Right ventricle myocardium inferior (tissue), 1 donor: ENCODE measurements at regions not wholly inside any gene's neighbourhood (a gene's known extent, or its start where the extent isn't known, plus 50 kb on each side); places are given as distances from the start of the nearest gene placed in this dataset.

Experiments
- ATAC-seq: fragments of 200-7000 bp; cut with Tn5 transposase; one replicate; pipeline ENCODE4 v1.9.1; 2020; ENCODE audit warnings: mild to moderate bottlenecking, moderate library complexity
- DNase-seq: peaks from one replicate; pipeline ENCODE4 v3.0.0; 2021; ENCODE audit errors: missing footprints
- intact Hi-C: fragments of 100-400 bp; cut with DNase I; formaldehyde crosslinking; loops from one replicate; pipeline ENCODE4 v1.11.0; 2022
- donor health status: DM: no; HTN: yes; CAD: no; lungs with severe emphysema.

- no peak for ATAC-seq
- intact Hi-C loops = no loop called here
- DNase-seq = no peak
These were observed 368.2 kb downstream of the IRS1 start for GRCh38 chr2:226431288-226431948.

- DNase-seq = no peak
- no peak for ATAC-seq
- intact Hi-C loops = no loop called here
These were observed 370.1 kb downstream of the IRS1 start for GRCh38 chr2:226429476-226429875.

DNA sequence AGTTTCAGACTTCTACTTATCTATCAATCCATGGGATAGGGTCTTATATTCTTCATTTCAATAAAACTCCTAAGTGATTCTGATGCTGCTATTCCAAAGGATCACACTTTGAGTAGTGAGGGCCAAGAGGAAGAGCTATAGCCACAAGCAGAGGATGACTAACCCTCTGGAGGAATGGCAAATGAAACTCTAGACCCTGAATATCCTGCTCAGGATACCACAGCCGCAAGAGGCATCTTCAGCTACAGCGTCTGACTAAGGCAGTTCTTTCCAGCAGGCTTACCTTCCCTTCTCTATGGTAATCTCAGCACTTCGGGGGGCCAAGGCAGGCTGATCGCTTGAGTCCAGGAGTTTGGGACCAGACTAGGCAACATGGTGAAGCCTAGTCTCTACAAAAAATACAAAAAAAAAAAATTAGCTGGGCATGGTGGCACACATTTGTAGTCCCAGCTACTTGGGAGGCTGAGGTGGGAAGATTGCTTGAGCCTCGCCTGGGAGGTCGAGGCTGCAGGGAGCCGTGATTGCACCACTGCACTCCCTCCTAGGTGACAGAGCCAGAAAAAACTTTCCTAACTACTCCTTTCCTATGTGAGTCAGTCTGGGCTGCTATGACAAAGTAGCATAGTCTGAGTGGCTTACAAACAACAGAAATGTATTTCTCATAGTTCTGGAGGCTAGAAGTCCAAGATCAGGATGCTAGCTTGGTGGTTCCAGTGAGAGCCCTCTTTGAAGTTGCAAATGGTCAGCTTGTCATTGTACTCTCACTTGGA is 371.9 kb downstream of the IRS1 start:
- DNase-seq (no peak), ATAC-seq (no peak)
- intact Hi-C loops = no loop called here

DNA sequence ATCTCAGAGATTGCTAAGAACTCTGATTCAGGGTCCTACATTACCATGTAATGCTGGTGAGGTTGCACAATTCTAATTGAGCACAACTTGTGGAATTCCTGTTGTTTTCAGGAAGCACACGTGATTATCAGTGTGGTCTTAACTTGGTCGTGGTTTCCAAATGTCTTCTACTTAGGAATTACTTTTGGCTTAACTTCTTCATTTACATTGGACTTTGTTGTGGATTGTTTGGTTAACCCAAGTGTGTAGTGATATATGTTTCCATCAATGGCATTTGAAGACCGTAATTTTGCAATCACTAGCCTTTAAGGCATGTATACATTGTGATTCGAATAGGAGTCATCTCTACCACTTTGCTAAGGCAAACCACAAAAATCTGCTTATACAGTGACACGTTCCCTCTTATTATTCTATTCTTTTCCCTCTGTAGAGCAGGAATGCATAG is 373.3 kb downstream of the IRS1 start:
- intact Hi-C loops = no loop called here
- DNase-seq (no peak), ATAC-seq (no peak)

GRCh38 chr2:226424971-226425370 is 374.6 kb downstream of the IRS1 start:
- ATAC-seq (no peak), DNase-seq (no peak)
- intact Hi-C loops = no loop called here

DNA sequence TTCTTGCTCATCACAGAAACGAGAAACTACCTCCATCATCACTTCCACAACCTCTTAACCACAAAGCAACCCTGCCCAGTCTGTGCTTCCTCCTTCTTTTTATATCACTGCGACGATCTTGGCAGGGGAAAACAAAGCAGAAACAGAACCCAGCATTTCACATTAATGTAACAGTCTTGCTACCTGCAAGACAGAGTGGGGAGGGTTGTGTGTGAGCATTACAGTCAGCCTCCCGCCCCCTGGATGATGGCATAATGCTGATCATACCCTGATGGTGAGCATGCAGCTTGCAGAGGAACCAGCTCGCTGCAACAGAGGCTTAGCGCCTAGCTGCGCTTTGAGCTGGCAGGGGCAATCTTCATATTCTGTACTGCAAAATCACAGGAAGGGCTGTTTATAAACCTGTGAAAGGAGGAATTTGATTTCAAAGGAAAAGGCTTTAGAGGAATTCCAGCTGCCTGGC is 376.1 kb downstream of the IRS1 start:
- ATAC-seq (no peak), DNase-seq (peak; percentile 59)
- intact Hi-C loops = no loop called here

DNA sequence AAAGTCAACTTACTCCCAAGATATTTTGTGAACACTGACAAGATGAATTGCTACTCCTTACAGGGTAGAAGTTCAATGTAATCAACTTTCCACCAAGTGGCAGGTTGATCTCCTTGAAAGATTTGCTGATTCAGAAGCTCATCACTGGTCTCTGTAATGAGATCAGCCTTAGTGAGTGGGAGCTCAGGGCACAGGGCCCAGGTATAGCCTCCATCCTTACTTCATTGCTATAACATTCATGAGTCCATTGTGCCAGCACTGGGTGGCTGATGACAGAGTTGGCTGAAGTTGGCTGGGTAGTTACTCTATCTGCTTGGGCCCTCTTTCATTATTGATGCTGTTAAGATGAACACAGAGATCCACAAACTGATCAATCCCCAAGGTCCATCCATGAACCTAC is 379.0 kb downstream of the IRS1 start:
- DNase-seq = no peak
- intact Hi-C loops = no loop called here
- ATAC-seq = no peak

DNA sequence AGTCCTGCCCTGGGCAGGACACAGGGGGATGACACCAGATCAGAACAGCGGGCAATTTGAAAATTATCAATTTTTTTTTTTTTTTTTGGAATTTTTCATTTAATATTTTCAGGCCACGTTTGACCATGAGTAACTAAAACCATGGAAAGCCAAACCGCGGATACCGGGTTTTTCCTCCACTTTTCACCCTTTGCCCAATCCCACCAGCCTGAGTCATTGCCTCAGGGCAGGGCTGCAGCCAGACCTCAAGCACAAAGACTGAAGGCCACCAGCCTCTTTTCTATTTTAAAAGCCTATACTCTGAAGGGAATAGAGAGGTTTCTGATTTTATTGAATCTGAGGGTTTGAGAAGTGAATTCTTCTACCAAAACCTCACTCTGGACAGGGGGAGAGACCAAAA is 381.1 kb downstream of the IRS1 start:
- intact Hi-C loops = no loop called here
- ATAC-seq = no peak
- DNase-seq = no peak

DNA sequence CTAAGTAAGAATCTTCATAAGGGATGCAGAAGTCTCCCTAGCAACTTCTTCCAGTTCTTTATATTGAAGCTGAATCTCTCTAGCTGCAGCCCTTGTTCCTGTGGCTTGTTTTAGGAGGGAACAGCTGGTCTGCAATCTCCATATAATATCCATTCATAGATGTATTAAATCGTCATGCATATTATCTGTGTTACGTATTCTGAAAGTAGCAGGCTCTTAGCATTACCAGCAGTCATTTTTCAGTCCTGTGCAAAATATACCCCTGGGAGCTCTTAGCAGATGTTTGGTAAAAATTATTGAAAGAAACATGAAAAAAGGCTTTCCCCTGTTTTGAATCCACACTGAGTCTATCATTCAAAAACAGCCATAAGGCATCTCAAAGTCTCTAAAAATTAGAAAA is 385.3 kb downstream of the IRS1 start:
- DNase-seq (no peak), ATAC-seq (peak; percentile 37)
- intact Hi-C loops = no loop called here

DNA sequence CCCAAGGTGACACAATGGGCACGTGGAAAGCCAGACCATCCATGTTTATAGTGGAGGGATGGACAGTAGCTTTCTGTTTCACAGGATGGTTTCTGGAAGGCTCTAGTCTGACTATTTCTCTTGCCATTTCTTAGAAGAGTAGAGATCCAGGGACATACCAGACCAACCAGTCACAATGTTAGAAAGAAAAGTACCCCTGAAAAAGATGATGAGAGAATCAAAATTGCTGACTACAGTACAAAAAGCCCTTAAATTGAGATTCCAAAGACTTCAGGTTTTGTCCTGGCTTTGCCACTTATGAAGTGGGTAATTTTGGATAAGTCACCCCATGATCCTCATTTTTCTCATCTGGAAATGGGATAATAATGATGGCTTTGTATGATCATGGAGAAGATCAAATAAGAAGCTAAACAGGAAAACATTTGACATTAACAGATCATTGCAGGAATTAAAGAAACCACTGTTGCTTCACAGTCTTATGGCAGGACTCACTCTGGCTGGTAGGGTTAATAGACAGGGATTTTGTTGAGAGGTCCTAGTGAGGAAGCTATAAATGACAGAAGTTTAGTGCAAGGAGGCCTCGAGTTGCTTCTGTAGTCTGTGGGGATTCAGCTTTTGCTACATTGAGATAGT is 386.0 kb downstream of the IRS1 start:
- DNase-seq (no peak), ATAC-seq (no peak)
- intact Hi-C loops = no loop called here

DNA sequence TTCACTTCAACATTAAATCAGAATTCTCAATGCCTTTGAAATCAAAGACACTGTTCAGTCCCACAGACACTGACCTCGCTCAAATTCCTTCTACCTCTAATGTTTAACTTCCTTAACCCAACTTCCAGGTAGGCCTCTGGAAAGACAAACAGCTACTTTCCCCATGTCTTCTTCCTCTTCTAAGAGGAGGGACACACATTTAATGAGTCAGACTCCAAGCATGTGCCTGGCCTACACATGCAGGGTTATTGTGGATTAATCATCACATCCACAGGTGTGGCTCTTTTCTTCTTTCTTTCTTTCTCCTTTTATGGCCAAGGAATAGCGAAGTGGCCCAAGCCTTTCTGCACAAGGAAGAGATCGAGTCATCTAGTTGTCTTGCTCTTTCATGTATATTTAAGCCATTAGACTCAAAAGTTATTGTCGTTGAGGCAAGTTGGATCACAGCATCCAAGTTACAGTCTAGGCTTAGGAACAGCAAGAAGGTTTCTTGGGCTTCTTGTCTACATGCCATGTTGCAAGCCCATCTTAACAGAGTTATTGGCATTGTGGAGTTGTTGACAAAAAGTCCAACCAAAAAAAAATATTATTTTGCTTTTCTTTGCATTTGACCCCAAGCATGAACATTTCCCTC is 387.8 kb downstream of the IRS1 start:
- intact Hi-C loops = no loop called here
- DNase-seq = no peak
- no peak for ATAC-seq

DNA sequence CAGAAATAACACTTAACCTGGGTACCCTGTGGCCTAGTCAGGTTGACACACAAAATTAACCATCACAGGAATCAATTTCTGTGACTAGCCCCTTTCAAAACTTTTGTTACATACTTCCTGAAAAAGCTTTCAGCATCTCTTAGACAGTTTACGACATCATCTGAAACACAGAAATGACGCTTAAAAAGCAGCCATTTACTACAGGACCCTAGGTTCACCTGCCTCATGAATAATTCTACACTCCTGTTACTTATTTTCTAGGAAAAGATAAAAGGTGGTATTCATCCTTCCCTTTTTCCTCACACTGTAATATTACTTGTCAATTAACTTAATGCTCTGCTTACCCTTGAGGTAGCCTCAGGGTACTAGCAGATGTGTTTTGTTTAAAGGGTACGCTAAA is 388.4 kb downstream of the IRS1 start:
- ATAC-seq (no peak), DNase-seq (no peak)
- intact Hi-C loops = no loop called here

- intact Hi-C loops = no loop called here
- DNase-seq = no peak
- ATAC-seq = no peak
These were observed 389.3 kb downstream of the IRS1 start for GRCh38 chr2:226410247-226410835.

DNA sequence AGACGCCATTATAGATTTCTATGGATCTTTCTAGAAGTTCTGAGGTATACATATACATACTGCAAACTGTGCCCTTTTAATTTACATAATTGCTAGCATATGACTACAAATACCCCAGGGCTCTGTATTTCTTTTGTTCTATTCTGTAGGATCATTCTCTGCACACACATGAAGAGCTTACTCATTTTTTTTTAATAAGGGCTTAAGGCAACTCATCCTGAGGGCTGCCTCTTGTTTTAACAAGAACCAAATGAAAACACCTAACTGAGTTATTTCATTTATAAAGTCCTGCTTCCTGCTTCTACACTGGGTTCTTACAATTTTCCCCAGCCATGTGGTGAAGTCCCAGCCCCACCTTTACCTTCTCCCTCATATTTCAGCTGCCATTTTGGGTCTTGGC is 390.5 kb downstream of the IRS1 start:
- no peak for DNase-seq
- intact Hi-C loops = no loop called here
- no peak for ATAC-seq

DNA sequence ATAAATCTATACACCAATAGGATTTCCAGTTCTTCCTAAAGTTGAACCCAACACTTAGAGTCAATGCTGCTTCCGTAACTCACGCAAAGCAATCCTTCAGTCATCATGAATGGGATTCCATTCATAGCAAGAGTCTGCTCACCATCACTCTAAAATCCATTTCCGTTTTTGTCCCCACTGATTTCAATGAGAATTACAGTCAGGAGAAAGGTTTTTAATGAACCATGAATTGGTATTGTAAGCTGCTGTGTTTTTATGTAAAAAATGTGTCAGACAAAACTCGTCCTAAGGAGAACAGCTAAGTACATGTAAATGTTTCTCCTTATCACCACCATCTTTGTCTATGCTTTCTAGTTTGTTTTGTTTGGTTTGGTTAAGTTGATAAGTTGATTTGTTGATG is 391.5 kb downstream of the IRS1 start:
- intact Hi-C loops = no loop called here
- DNase-seq (no peak), ATAC-seq (no peak)

DNA sequence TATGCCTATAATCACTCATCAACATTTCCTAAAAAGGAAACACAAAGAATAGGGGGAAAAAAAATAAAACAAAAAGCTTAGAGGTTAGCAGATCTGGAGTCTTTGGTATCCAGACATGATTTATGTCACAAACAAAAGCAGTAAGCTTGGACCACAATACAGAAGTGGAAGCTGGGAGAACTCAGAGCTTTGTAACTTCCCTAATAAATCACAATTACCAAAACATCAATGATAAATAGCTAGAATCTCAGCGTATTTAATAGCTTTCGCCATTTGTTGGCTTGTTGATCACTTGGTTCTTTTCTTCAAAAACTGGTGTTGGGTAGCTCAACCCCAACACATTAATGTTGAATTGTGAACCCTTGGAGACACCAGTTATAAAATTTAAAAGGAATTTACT is 392.5 kb downstream of the IRS1 start:
- no peak for DNase-seq
- no peak for ATAC-seq
- intact Hi-C loops = no loop called here

DNA sequence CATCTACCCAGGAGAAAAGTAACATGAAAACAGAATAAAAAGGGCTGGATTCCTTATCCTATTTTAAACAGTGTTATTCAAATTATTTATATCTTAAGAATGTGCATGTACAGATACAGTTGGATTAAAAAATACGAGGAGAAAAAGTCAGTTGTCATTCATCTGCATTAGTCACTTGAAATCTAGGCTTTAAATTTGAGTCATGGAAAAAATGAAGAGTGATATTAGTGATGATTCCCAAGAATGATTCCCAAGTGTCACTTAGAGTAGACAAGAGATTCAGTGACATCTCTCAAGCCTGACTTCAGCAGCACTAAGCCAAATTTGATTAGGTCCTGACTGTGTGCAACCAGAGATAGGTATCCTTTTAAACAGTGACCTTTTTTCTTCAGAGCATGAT is 394.2 kb downstream of the IRS1 start:
- intact Hi-C loops = no loop called here
- DNase-seq = no peak
- no peak for ATAC-seq

DNA sequence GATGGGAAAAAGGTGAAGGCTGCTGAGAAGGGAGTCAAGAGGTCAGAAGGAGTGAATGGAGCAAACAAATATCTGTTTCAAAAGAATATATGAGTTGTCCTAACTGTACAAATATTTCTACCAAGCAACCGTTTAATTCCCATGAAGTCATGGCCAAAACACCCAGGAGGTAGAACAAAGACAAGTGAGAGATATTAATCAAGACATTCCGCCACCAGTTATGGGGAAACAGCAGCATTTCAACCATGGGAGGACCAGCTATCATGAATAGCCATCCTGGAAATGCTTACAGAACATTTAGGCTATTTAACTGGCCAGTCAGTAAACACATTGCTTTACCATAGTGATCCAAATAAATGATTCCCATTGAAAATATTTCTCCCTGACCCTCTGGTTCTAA is 396.3 kb downstream of the IRS1 start:
- ATAC-seq (no peak), DNase-seq (no peak)
- intact Hi-C loops = no loop called here

DNA sequence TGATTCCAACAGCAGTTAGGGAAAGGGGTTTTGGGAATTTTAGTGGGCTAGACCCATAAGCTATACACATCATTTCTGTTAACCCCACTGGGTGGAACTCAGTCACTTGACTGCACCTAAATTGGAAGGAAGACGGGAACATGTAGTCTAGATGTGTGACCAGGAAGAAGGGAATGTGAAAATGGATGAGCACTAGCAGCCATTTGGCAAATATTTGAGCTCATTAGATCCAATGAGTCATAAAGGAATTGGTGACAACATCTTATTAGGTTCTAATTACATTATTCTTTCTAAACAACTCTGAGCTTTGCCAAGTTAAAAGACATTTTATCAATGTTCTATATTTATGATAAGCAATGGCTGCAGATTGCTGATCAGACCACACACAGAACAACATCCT is 400.6 kb downstream of the IRS1 start:
- ATAC-seq = no peak
- DNase-seq = no peak
- intact Hi-C loops = no loop called here
